GM23248 (cell line): ENCODE measurements at regions not wholly inside any gene's neighbourhood (a gene's known extent, or its start where the extent isn't known, plus 50 kb on each side); places are given as distances from the start of the nearest gene placed in this dataset.

ENCODE experiments used
- EZH2 ChIP-seq: fragments of 200-600 bp; sonication (generic); IDR thresholded peaks from 2 replicates; pipeline ENCODE4 v1.6.1; 2018; ENCODE audit warnings: antibody characterized with exemption, mild to moderate bottlenecking; ENCODE audit not compliant: insufficient read depth, poor library complexity, severe bottlenecking
- EZH2phosphoT487 ChIP-seq: fragments of 200-600 bp; sonication (generic); IDR thresholded peaks from 2 replicates; pipeline ENCODE4 v1.6.1; 2018; ENCODE audit warnings: antibody characterized with exemption, moderate library complexity, mild to moderate bottlenecking, low read depth; ENCODE audit not compliant: insufficient read depth

GRCh38 chr12:92070054-92070863 lies 75.4 kb downstream of the BTG1 start:
- TF ChIP-seq EZH2 (no peak), EZH2phosphoT487 (no peak)
